Liver (tissue), 3 donors: ENCODE measurements at regions not wholly inside any gene's neighbourhood (a gene's known extent, or its start where the extent isn't known, plus 50 kb on each side); places are given as distances from the start of the nearest gene placed in this dataset.

Experiments used
- EGR1 ChIP-seq, 2 donors: IDR thresholded peaks; 2 replicates each; pipeline ENCODE4 v1.6.1; 2016 to 2018; ENCODE audit warnings: antibody characterized with exemption in 2 of 2, low read depth in 2 of 2
- MAX ChIP-seq: IDR thresholded peaks from 2 replicates; pipeline ENCODE4 v1.6.1; 2016; ENCODE audit warnings: antibody characterized with exemption
- RAD21 ChIP-seq, 2 donors: IDR thresholded peaks; 2 replicates each; pipeline ENCODE4 v1.6.1; 2016; ENCODE audit warnings: antibody characterized with exemption in 2 of 2, mild to moderate bottlenecking in 2 of 2
- TAF1 ChIP-seq: conservative IDR thresholded peaks from 2 replicates; pipeline ENCODE4 v1.6.1; 2016; ENCODE audit warnings: antibody characterized with exemption, mild to moderate bottlenecking
- YY1 ChIP-seq: IDR thresholded peaks from 2 replicates; pipeline ENCODE4 v1.6.1; 2016; ENCODE audit warnings: antibody characterized with exemption, mild to moderate bottlenecking
- TF ChIP-seq, protein P1 (sequence below): fragments of 150-350 bp; IDR thresholded peaks from 2 replicates; pipeline ENCODE4 v1.5.1; 2017; ENCODE audit warnings: improper control_type of control experiment, low read depth, low read length; ENCODE audit not compliant: missing input control
- TF ChIP-seq, protein P2 (sequence below): IDR thresholded peaks from 2 replicates; pipeline ENCODE4 v1.6.1; 2016; ENCODE audit warnings: antibody characterized with exemption, mild to moderate bottlenecking
- TF ChIP-seq, protein P3 (sequence below): IDR thresholded peaks from 2 replicates; pipeline ENCODE4 v1.6.1; 2016; ENCODE audit warnings: antibody characterized with exemption
- TF ChIP-seq, protein P4 (sequence below): IDR thresholded peaks from 2 replicates; pipeline ENCODE4 v1.6.1; 2016; ENCODE audit warnings: antibody characterized with exemption
- donor health status: healthy.
- donor health status: healthy.

GRCh38 chr5:122559676-122560075 lies 215.2 kb upstream of the SNX2 start:
- TF ChIP-seq, protein P1, sequence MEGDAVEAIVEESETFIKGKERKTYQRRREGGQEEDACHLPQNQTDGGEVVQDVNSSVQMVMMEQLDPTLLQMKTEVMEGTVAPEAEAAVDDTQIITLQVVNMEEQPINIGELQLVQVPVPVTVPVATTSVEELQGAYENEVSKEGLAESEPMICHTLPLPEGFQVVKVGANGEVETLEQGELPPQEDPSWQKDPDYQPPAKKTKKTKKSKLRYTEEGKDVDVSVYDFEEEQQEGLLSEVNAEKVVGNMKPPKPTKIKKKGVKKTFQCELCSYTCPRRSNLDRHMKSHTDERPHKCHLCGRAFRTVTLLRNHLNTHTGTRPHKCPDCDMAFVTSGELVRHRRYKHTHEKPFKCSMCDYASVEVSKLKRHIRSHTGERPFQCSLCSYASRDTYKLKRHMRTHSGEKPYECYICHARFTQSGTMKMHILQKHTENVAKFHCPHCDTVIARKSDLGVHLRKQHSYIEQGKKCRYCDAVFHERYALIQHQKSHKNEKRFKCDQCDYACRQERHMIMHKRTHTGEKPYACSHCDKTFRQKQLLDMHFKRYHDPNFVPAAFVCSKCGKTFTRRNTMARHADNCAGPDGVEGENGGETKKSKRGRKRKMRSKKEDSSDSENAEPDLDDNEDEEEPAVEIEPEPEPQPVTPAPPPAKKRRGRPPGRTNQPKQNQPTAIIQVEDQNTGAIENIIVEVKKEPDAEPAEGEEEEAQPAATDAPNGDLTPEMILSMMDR = no peak
- TF ChIP-seq, protein P2, sequence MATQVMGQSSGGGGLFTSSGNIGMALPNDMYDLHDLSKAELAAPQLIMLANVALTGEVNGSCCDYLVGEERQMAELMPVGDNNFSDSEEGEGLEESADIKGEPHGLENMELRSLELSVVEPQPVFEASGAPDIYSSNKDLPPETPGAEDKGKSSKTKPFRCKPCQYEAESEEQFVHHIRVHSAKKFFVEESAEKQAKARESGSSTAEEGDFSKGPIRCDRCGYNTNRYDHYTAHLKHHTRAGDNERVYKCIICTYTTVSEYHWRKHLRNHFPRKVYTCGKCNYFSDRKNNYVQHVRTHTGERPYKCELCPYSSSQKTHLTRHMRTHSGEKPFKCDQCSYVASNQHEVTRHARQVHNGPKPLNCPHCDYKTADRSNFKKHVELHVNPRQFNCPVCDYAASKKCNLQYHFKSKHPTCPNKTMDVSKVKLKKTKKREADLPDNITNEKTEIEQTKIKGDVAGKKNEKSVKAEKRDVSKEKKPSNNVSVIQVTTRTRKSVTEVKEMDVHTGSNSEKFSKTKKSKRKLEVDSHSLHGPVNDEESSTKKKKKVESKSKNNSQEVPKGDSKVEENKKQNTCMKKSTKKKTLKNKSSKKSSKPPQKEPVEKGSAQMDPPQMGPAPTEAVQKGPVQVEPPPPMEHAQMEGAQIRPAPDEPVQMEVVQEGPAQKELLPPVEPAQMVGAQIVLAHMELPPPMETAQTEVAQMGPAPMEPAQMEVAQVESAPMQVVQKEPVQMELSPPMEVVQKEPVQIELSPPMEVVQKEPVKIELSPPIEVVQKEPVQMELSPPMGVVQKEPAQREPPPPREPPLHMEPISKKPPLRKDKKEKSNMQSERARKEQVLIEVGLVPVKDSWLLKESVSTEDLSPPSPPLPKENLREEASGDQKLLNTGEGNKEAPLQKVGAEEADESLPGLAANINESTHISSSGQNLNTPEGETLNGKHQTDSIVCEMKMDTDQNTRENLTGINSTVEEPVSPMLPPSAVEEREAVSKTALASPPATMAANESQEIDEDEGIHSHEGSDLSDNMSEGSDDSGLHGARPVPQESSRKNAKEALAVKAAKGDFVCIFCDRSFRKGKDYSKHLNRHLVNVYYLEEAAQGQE = no peak
- TF ChIP-seq YY1 (no peak), TAF1 (no peak), EGR1 (IDR thresholded peaks at IDR 0.05; ENCODE audit: low read depth in 2 of 2) (no peak), MAX (no peak), RAD21 (IDR thresholded peaks at IDR 0.05) (no peak)
- TF ChIP-seq, protein P3, sequence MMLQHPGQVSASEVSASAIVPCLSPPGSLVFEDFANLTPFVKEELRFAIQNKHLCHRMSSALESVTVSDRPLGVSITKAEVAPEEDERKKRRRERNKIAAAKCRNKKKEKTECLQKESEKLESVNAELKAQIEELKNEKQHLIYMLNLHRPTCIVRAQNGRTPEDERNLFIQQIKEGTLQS = no peak
- TF ChIP-seq, protein P4, sequence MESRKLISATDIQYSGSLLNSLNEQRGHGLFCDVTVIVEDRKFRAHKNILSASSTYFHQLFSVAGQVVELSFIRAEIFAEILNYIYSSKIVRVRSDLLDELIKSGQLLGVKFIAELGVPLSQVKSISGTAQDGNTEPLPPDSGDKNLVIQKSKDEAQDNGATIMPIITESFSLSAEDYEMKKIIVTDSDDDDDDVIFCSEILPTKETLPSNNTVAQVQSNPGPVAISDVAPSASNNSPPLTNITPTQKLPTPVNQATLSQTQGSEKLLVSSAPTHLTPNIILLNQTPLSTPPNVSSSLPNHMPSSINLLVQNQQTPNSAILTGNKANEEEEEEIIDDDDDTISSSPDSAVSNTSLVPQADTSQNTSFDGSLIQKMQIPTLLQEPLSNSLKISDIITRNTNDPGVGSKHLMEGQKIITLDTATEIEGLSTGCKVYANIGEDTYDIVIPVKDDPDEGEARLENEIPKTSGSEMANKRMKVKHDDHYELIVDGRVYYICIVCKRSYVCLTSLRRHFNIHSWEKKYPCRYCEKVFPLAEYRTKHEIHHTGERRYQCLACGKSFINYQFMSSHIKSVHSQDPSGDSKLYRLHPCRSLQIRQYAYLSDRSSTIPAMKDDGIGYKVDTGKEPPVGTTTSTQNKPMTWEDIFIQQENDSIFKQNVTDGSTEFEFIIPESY = no peak
